HCT116 (cell line): ENCODE measurements at regions not wholly inside any gene's neighbourhood (a gene's known extent, or its start where the extent isn't known, plus 50 kb on each side); places are given as distances from the start of the nearest gene placed in this dataset.

Experiments
- CEBPB ChIP-seq: IDR thresholded peaks from 2 replicates; pipeline ENCODE4 v1.6.1; 2012; ENCODE audit warnings: low read depth
- EGR1 ChIP-seq: IDR thresholded peaks from 2 replicates; pipeline ENCODE4 v1.6.1; 2012; ENCODE audit warnings: low read depth
- EZH2 ChIP-seq: fragments of 200-600 bp; sonication (generic); IDR thresholded peaks from 2 replicates; pipeline ENCODE4 v1.6.1; 2017; ENCODE audit warnings: antibody characterized with exemption, mixed run types
- EZH2phosphoT487 ChIP-seq: fragments of 200-600 bp; IDR thresholded peaks from 2 replicates; pipeline ENCODE4 v1.6.1; 2018; ENCODE audit warnings: antibody characterized with exemption, borderline replicate concordance
- POLR2A ChIP-seq: IDR thresholded peaks from 2 replicates; pipeline ENCODE4 v1.7.0; 2011; ENCODE audit warnings: borderline replicate concordance; ENCODE audit not compliant: insufficient read depth, insufficient read length; ENCODE audit errors: extremely low read depth
- SIN3A ChIP-seq: IDR thresholded peaks from 2 replicates; pipeline ENCODE4 v1.6.1; 2012; ENCODE audit warnings: low read depth
- SP1 ChIP-seq: IDR thresholded peaks from 2 replicates; pipeline ENCODE4 v1.6.1; 2012; ENCODE audit warnings: low read depth
- TCF7L2 ChIP-seq: IDR thresholded peaks from 2 replicates; pipeline ENCODE4 v1.7.0; 2011; ENCODE audit warnings: borderline replicate concordance, inconsistent platforms; ENCODE audit not compliant: insufficient read depth, insufficient read length; ENCODE audit errors: extremely low read depth
- YY1 ChIP-seq: IDR thresholded peaks from 2 replicates; pipeline ENCODE4 v1.6.1; 2011; ENCODE audit warnings: low read length, low read depth, moderate library complexity, mild to moderate bottlenecking; ENCODE audit not compliant: insufficient replicate concordance; ENCODE audit errors: extremely low read depth
- TF ChIP-seq, protein P1 (sequence below): IDR thresholded peaks from 2 replicates; pipeline ENCODE4 v1.6.1; 2012; ENCODE audit warnings: low read depth
- TF ChIP-seq, protein P2 (sequence below), 3 experiments: fragments of 200-600 bp in 1 of 3; sonication (generic) in 1 of 3; IDR thresholded peaks in 2 of 3; conservative IDR thresholded peaks in 1 of 3; 2 replicates each; pipeline ENCODE4 v1.5.1; 2012 to 2017; ENCODE audit warnings: low read depth in 2 of 3, low read length in 2 of 3, antibody characterized with exemption in 1 of 3, borderline replicate concordance in 1 of 3, control low read depth in 1 of 3, mild to moderate bottlenecking in 1 of 3, mixed read lengths in 1 of 3, mixed run types in 1 of 3, moderate library complexity in 1 of 3; ENCODE audit not compliant: insufficient read depth in 1 of 3
- TF ChIP-seq, protein P3 (sequence below): IDR thresholded peaks from 2 replicates; pipeline ENCODE4 v1.6.1; 2012

DNA sequence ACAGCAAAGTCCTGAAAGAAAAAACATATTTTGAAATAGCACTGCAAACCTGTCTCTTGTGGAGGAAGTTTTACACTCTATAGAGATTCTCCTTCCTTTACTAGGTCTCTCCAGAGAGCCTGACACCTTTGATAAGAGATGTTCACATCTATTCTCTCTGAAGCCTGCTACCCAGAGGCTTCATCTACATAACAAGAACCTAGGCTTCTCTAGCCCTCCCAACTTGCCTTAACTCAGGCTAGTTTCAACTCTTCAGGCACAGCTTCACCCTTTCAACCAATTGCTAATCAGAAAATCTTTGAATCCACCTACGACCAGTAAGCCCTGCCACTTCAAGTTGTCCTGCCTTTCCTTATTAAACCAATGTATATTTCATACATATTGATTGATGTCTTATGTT is 60.6 kb downstream of the IFNG start:
- TF ChIP-seq, protein P1, sequence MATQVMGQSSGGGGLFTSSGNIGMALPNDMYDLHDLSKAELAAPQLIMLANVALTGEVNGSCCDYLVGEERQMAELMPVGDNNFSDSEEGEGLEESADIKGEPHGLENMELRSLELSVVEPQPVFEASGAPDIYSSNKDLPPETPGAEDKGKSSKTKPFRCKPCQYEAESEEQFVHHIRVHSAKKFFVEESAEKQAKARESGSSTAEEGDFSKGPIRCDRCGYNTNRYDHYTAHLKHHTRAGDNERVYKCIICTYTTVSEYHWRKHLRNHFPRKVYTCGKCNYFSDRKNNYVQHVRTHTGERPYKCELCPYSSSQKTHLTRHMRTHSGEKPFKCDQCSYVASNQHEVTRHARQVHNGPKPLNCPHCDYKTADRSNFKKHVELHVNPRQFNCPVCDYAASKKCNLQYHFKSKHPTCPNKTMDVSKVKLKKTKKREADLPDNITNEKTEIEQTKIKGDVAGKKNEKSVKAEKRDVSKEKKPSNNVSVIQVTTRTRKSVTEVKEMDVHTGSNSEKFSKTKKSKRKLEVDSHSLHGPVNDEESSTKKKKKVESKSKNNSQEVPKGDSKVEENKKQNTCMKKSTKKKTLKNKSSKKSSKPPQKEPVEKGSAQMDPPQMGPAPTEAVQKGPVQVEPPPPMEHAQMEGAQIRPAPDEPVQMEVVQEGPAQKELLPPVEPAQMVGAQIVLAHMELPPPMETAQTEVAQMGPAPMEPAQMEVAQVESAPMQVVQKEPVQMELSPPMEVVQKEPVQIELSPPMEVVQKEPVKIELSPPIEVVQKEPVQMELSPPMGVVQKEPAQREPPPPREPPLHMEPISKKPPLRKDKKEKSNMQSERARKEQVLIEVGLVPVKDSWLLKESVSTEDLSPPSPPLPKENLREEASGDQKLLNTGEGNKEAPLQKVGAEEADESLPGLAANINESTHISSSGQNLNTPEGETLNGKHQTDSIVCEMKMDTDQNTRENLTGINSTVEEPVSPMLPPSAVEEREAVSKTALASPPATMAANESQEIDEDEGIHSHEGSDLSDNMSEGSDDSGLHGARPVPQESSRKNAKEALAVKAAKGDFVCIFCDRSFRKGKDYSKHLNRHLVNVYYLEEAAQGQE = no peak
- no peak for TF ChIP-seq EZH2phosphoT487
- no peak for TF ChIP-seq POLR2A
- no peak for TF ChIP-seq EZH2
- TF ChIP-seq, protein P2, sequence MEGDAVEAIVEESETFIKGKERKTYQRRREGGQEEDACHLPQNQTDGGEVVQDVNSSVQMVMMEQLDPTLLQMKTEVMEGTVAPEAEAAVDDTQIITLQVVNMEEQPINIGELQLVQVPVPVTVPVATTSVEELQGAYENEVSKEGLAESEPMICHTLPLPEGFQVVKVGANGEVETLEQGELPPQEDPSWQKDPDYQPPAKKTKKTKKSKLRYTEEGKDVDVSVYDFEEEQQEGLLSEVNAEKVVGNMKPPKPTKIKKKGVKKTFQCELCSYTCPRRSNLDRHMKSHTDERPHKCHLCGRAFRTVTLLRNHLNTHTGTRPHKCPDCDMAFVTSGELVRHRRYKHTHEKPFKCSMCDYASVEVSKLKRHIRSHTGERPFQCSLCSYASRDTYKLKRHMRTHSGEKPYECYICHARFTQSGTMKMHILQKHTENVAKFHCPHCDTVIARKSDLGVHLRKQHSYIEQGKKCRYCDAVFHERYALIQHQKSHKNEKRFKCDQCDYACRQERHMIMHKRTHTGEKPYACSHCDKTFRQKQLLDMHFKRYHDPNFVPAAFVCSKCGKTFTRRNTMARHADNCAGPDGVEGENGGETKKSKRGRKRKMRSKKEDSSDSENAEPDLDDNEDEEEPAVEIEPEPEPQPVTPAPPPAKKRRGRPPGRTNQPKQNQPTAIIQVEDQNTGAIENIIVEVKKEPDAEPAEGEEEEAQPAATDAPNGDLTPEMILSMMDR (IDR thresholded peaks at IDR 0.05 in 2 of 3, conservative IDR thresholded peaks at IDR 0.05 in 1 of 3; ENCODE audit: borderline replicate concordance in 1 of 3, insufficient read depth in 1 of 3, low read depth in 2 of 3, low read length in 2 of 3) = no peak
- TF ChIP-seq SIN3A = no peak
- no peak for TF ChIP-seq YY1
- no peak for TF ChIP-seq TCF7L2
- no peak for TF ChIP-seq CEBPB
- no peak for TF ChIP-seq EGR1
- TF ChIP-seq SP1 = no peak
- TF ChIP-seq, protein P3, sequence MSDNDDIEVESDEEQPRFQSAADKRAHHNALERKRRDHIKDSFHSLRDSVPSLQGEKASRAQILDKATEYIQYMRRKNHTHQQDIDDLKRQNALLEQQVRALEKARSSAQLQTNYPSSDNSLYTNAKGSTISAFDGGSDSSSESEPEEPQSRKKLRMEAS = no peak
